ENCODE measurements at regions not wholly inside any gene's neighbourhood (a gene's known extent, or its start where the extent isn't known, plus 50 kb on each side); places are given as distances from the start of the nearest gene placed in this dataset.

DNA sequence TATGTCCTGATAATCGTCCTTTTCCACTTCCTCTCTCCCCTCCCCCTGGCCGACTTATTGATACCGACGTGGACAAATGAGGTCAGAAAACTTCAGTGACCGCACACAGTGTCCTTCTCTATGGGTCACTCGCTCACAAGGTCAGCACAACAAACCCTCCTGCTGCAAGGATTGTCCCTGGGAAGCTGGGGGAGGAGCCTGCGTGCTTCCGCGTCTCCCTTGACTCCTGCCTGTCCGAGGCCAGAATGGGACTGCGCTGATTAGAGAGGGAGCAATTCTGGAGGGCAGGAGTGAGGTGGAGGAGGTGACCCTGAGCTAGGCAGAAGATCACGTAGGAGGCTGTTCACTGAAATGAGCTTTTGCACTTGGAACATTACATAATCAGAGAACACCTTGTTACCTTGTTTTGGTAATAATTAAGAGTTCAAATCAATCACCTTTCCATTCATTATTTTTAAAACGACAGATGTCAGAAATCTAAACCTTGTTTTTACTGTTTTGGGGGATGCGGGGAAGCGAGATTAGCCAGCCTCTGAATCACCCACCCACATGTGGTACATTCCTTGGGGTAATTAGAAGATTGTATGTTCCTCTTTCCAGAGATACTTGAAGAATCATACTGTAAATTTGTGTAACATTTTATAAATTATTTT is 70.6 kb downstream of the CTAGE1 start:
- Histone ChIP-seq H3K4me1 (ENCODE audit: insufficient read depth, low read length, severe bottlenecking) (no peaks in the 10 kb centered on the region), H3K4me2 (ENCODE audit: low read length) (no peak overlapping the region), H4K20me1 (ENCODE audit: insufficient read depth, low read length) (no peaks in the 10 kb centered on the region; the same call in 1 of the 2 replicates), H3K9me3 (ENCODE audit: low read length) (no peaks in the 10 kb centered on the region), H3K79me2 (ENCODE audit: insufficient read depth, low read length) (no peaks in the 10 kb centered on the region), H3K36me3 (ENCODE audit: insufficient read depth, low read length) (no peaks in the 10 kb centered on the region), H3K4me3 (ENCODE audit: low read depth, low read length, poor library complexity, severe bottlenecking) (no peak overlapping the region), H3F3A (ENCODE audit: insufficient read depth, low read length) (no peaks in the 10 kb centered on the region), H3K27me3 (ENCODE audit: insufficient read depth, low read length) (no peaks in the 10 kb centered on the region), H2AFZ (ENCODE audit: low read length) (no peak overlapping the region), H3K9me2 (ENCODE audit: low read depth, low read length) (no peaks in the 10 kb centered on the region), H3K9ac (ENCODE audit: low read length) (no peak overlapping the region), H3K27ac (ENCODE audit: low read depth, low read length, poor library complexity, severe bottlenecking) (no peak overlapping the region)
- TF ChIP-seq, protein P1, sequence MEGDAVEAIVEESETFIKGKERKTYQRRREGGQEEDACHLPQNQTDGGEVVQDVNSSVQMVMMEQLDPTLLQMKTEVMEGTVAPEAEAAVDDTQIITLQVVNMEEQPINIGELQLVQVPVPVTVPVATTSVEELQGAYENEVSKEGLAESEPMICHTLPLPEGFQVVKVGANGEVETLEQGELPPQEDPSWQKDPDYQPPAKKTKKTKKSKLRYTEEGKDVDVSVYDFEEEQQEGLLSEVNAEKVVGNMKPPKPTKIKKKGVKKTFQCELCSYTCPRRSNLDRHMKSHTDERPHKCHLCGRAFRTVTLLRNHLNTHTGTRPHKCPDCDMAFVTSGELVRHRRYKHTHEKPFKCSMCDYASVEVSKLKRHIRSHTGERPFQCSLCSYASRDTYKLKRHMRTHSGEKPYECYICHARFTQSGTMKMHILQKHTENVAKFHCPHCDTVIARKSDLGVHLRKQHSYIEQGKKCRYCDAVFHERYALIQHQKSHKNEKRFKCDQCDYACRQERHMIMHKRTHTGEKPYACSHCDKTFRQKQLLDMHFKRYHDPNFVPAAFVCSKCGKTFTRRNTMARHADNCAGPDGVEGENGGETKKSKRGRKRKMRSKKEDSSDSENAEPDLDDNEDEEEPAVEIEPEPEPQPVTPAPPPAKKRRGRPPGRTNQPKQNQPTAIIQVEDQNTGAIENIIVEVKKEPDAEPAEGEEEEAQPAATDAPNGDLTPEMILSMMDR (IDR thresholded peaks at IDR 0.05; ENCODE audit: low read length): no peak
- TF ChIP-seq EZH2 (IDR thresholded peaks at IDR 0.05; ENCODE audit: borderline replicate concordance, low read length): no peak

DNA sequence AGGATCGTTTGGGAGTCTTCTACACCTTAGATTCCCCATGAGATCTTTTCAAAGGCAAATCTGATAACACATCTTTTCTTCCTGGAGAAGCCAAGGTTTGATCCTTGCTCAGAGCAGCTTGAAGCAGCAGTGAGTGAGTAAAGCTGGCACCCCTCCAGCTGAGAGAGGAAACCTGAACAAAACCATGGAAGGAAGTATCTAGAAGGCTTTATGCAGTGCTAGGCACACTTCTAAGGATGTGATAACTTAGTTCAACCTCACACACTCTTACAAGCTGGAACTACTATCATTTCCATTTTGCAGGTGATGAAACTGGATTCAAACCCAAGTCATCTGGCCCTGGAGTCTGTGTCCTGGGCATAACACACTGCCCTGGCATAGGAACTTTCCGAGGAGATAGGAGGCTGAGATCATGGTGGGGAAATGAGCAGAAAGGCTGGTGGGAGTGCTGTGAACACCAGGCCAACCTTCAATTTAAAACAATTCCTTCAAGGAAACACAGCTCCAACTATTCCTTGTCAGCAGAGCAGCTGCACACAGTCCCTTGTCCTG is 71.2 kb downstream of the CTAGE1 start:
- no peak overlapping the region for H3K4me2 ChIP-seq (ENCODE audit: low read length)
- H3K9ac ChIP-seq (ENCODE audit: low read length): no peak overlapping the region
- no peaks in the 10 kb centered on the region for H3F3A ChIP-seq (ENCODE audit: insufficient read depth, low read length)
- no peaks in the 10 kb centered on the region for H3K4me1 ChIP-seq (ENCODE audit: insufficient read depth, low read length, severe bottlenecking)
- H3K4me3 ChIP-seq (ENCODE audit: low read depth, low read length, poor library complexity, severe bottlenecking): no peak overlapping the region
- no peaks in the 10 kb centered on the region for H3K27me3 ChIP-seq (ENCODE audit: insufficient read depth, low read length)
- H3K9me2 ChIP-seq (ENCODE audit: low read depth, low read length): no peaks in the 10 kb centered on the region
- no peaks in the 10 kb centered on the region for H3K79me2 ChIP-seq (ENCODE audit: insufficient read depth, low read length)
- H4K20me1 ChIP-seq (ENCODE audit: insufficient read depth, low read length): no peaks in the 10 kb centered on the region; the same call in 1 of the 2 replicates
- H3K36me3 ChIP-seq (ENCODE audit: insufficient read depth, low read length): no peaks in the 10 kb centered on the region
- no peak overlapping the region for H3K27ac ChIP-seq (ENCODE audit: low read depth, low read length, poor library complexity, severe bottlenecking)
- no peak overlapping the region for H2AFZ ChIP-seq (ENCODE audit: low read length)
- H3K9me3 ChIP-seq (ENCODE audit: low read length): no peaks in the 10 kb centered on the region
- TF ChIP-seq EZH2 (IDR thresholded peaks at IDR 0.05; ENCODE audit: borderline replicate concordance, low read length): no peak
- TF ChIP-seq, protein P1 (IDR thresholded peaks at IDR 0.05; ENCODE audit: low read length): no peak

DNA sequence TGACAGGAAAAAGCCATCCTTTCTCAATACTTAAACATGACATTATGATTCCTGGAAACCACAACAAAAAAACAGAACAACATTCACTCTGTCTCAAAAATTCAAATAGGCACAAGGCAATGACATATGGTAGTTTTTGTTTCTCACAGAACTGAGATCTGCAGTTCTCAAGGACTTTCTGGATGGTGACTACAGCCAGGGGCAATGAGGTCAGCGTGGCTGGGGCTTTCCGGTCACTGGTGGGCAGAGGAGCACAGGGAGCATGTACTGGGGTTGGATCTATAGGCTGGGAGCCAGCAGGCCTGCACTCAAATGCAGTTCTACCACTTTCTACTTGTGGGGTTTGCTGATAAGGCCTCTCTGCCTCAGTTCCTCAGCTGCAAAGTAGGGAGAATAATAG is 72.0 kb downstream of the CTAGE1 start:
- no peak overlapping the region for H3K4me3 ChIP-seq (ENCODE audit: low read depth, low read length, poor library complexity, severe bottlenecking)
- no peak overlapping the region for H3K9ac ChIP-seq (ENCODE audit: low read length)
- H3K9me3 ChIP-seq (ENCODE audit: low read length): no peaks in the 10 kb centered on the region
- no peaks in the 10 kb centered on the region for H3K9me2 ChIP-seq (ENCODE audit: low read depth, low read length)
- H3K36me3 ChIP-seq (ENCODE audit: insufficient read depth, low read length): no peaks in the 10 kb centered on the region
- H4K20me1 ChIP-seq (ENCODE audit: insufficient read depth, low read length): no peaks in the 10 kb centered on the region; the same call in 1 of the 2 replicates
- H3K4me2 ChIP-seq (ENCODE audit: low read length): no peak overlapping the region
- H3K27ac ChIP-seq (ENCODE audit: low read depth, low read length, poor library complexity, severe bottlenecking): no peak overlapping the region
- no peaks in the 10 kb centered on the region for H3K4me1 ChIP-seq (ENCODE audit: insufficient read depth, low read length, severe bottlenecking)
- no peaks in the 10 kb centered on the region for H3K27me3 ChIP-seq (ENCODE audit: insufficient read depth, low read length)
- no peak for TF ChIP-seq EZH2 (IDR thresholded peaks at IDR 0.05; ENCODE audit: borderline replicate concordance, low read length)
- H3K79me2 ChIP-seq (ENCODE audit: insufficient read depth, low read length): no peaks in the 10 kb centered on the region
- no peak overlapping the region for H2AFZ ChIP-seq (ENCODE audit: low read length)
- H3F3A ChIP-seq (ENCODE audit: insufficient read depth, low read length): no peaks in the 10 kb centered on the region

All from OCI-LY1 (cell line).